ENCODE measurements at regions not wholly inside any gene's neighbourhood (a gene's known extent, or its start where the extent isn't known, plus 50 kb on each side); places are given as distances from the start of the nearest gene placed in this dataset.

- DNase-seq, result no peak
These were observed 180.9 kb downstream of the ZNF621 start for GRCh38 chr3:40705663-40706062.

- DNase-seq, result no peak
These were observed 188.5 kb downstream of the ZNF621 start for GRCh38 chr3:40713306-40713705.

DNA sequence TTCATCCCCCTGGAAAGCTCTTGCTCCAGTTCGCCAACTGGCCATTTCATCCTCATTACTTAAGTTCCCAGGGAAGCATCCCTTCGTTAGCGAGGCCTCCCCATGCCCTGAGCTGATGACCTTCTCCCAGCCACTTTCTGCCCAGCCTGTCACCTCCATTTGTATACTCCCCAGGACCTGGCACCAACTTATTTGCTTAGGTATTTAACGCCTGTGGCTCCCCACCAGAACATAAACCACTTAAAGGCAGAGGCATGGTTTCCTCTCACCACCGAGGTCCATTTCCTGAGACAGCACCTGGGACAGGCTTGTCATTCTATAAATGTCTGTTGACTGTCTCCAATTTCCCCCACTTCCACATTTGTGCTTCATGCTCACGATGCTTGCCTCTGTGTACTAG lies 189.0 kb downstream of the ZNF621 start:
- DNase-seq, result no peak

DNA sequence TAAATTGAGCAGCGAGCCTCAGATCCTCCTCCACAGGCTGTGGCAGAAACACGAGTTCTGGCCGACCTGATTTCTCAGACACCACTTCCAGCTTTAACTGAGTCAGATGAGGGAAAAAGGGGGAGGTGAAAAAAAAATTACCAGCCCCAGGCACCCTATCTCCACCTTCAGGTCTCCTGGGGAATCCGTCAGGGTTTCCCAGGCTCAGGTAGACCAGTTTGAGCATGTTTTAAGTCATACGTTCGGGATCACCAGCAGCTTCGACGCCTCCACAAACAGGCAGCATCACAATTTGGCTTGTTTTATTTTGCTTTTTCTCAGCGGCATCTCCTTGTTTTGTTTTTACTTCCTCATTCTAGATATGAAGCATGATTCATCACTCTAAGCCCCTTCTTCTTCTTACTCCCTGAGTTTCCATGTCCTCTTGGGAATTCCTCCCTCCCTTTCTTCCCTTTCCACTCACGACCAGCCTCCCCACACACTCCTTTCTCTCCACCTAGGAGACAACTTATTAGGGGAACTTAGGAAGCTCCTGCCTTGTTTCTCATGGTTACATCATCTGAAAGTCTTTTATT lies 190.1 kb downstream of the ZNF621 start:
- DNase-seq, result no peak

DNA sequence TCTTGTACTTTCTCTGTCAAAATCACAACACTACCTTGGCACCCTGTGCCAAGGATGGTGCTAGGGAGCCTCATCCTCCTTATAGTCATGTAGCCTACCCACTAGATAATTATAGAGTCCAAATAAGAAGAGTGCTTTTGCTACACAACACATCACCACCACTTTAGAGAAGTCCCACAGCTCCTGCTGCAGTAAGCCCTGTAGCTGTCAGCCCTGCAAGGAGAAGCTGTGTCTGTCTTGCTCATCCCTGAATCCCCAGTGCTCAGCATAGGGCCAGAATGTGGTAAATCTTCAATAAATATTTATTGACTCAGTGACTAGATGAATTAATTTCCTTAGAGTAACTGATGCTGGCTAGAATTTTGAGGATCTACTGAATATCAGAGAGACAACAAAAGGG lies 190.8 kb downstream of the ZNF621 start:
- DNase-seq, result no peak

DNA sequence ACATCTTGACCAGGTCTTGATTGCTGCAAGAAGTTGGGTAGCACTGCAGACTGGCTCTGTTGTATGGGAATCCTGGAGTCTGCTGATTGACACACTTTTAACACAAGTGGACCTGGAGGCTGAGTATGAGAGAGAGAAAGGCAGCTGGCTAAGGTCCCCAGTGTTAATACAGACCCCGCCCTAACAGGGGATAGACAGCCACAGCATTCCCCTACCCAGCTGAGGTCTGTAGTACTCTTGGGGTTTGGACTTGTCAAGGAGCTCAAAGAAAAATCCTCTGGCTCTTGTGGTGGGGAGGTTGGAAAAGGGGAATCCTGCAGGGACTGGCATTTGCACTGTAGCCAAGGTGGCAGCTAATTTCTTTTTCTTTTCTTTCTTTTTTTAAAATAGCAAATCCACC lies 192.7 kb downstream of the ZNF621 start:
- no peak for DNase-seq

GRCh38 chr3:40718209-40718608 lies 193.4 kb downstream of the ZNF621 start:
- DNase-seq, result no peak

DNA sequence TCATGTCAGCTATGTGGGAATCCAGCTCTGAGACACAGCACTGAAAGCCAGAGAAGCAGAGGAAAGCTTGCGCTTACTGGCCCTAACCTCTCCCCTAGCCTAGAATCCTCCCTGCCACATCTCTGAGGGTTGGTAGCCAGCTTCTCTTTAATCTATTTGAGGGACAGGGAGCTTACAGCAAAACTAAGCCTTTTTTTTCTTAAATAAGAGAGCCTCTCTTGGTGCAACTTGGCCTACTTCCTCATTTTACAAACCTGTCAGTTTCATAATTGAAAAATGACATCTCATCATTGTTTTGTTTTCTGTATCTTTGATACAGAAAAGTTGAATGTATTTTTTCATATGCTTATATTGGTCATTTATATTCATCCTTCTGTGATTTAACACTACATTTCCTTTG lies 193.9 kb downstream of the ZNF621 start:
- DNase-seq, result no peak

GRCh38 chr3:40719660-40720287 lies 195.0 kb downstream of the ZNF621 start:
- DNase-seq, result no peak

- DNase-seq, result no peak
These were observed 195.6 kb downstream of the ZNF621 start for GRCh38 chr3:40720341-40720740.

DNA sequence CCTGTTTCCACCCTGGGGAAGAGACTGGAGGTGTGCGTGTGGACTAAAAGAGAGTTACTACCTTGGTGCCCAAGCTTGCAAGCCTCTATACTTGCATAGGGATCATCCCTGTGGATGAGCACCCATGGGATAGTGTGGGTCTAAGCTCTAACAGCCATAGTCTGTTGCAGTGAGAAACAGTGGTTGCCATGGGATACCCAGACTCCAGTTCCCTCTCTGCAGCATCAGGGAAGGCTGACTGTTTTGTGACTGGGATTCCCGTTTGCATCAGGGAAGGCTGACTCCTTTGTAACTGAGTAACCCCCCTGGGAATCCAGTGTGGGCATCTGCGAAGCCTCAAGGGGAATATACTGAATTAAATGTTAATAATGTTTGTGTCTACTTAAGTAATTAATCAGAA lies 196.1 kb downstream of the ZNF621 start:
- DNase-seq, result no peak

GRCh38 chr3:40723083-40723660 lies 198.4 kb downstream of the ZNF621 start:
- no peak for DNase-seq

DNA sequence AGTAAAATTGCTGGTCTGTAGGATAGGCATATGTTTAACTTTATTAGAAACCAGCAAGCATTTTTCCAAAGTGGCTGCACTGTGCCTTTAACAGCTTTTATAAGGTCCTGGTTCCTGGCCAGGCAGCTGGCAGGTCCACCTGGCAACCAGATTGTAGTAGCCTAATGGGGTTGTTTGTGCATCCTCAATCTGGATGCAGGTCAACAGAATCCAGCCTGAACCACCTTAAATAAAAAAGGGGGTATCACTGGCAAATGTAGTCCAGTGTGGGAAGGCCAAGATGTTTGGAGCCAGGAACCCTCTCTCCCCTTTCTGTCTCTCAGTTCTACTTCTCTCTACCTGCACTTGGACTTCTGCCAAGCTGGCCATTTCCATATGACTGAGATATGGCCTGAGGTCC lies 200.3 kb downstream of the ZNF621 start:
- no peak for DNase-seq

- no peak for DNase-seq
These were observed 206.7 kb downstream of the ZNF621 start for GRCh38 chr3:40731445-40731844.

DNA sequence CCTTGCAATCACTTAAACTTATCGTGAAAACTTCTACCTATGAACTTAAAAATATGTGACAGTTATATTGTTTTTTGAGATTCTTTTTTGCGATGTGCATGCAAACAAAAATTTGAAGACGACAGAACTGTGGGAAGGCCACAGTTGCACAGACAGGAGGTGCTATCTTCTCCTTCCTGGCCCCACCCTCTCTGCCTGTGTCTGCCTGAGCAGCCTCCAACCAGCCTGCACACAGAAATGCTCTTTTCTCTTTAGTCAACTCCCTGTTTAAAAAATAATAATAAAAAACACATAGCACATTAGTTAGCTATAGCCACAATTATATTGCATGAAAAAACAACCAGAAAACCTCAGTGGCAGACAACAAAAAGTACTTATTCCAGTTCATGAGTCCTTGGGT lies 212.2 kb downstream of the ZNF621 start:
- no peak for DNase-seq

DNA sequence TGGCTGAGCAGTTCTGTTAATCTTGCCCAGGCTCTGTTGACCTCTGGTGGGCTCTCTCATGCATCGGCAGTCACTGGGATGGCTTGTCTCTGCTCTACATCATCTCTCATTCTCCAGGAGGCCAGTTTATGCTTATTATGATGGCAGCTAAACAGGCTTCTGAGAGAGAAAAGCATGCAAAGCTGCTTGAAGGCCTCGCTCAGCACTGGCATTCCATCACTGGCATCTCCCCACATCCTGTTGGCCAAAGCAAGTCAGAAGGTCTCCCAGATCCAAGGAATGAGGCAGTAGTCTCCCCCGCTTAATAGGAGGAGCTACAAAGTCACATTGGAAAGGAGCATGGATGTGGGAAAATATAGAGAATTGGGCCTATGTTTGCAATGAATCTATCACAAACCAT lies 212.6 kb downstream of the ZNF621 start:
- no peak for DNase-seq

DNA sequence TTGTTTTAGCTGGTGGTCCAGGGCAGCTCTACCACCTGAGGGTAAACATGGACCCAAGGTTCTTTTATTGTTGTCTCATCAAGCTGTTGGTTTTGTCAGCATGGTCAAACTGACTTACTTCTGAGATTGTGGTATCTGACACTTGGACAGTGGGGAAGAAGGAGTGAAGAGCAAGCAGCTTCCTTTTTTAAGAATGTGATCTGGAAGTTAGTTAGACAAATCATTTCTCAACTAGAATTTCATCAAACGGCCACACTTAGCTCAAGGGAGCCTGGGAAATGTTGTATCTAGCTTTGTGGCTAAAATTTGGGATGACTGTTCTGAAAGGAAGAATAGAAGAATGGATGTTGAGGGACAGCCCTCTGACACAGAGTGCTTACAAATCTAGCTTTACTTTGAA lies 215.2 kb downstream of the ZNF621 start:
- DNase-seq, result no peak

- no peak for DNase-seq
These were observed 217.0 kb downstream of the ZNF621 start for GRCh38 chr3:40741729-40742128.

DNA sequence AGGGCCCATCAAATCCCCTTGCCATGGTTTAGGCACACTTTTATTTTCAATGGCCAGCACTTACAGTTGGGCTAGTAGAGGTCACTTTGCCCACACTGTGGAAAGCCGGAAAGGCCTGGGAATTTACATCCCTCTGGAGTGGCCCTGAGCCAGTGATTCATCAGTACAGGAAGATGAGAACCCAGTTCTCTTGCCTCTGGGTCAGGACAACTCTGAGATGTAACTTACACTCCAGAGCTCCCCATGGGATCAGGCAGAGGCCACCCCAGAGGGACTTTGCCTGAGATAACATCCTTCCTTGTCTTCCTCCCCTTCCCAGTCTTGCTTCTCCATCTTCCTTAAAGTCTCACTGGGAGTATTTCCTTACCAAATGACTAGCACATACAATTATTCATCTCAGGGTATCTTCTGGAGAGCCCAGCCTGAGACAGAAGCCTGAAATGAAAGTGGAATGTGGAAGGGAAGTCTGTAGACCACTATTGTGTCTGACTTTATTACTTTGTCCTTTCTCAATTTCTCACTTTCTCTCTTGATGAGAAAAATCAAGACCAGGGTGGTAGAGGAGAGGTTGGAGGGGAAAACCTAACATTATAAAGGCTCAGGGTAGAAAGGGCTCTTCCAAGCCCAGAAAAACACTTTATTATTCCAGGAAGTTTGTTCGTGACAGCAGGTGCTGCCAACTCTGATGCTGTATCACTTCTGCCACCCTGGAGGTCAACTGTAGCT lies 220.8 kb downstream of the ZNF621 start:
- no peak for DNase-seq

DNA sequence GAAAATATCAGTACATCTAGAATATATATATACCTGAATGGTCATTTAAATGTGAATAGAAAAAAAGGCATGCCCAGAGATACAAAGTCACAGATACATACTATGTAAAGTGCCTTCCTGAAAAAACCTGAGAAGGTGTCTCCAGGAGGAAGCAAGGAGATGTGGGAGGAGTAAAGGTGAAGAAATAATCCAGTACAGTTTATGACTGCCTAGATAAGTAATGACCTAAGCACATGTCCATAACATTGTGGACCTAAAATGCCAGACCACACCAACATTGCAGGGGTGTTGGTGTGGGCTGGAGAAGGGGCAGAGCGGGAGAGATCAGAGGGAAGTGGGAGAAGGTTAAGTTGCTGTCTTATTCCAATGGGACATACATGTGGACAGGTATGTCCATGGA lies 226.9 kb downstream of the ZNF621 start:
- DNase-seq, result no peak

DNA sequence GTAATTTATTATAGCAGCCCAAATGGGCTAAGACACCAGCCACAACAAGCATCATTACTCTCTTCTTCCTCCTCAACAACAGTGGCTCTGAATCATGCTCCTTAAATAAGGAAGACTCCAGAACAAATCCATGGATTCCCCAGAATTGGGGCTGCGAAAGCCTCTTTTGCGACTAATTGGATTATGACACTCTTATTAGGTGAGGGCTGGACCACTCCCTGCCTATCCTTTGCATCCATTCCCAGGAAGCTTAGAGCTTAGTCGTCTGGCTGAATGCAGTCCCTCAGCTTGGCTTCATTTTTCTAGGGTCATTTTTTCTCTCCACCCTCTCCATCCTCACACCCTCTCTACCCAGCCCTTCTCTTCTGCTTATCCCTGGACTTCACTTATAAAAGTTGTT lies 227.7 kb downstream of the ZNF621 start:
- DNase-seq, result no peak

DNA sequence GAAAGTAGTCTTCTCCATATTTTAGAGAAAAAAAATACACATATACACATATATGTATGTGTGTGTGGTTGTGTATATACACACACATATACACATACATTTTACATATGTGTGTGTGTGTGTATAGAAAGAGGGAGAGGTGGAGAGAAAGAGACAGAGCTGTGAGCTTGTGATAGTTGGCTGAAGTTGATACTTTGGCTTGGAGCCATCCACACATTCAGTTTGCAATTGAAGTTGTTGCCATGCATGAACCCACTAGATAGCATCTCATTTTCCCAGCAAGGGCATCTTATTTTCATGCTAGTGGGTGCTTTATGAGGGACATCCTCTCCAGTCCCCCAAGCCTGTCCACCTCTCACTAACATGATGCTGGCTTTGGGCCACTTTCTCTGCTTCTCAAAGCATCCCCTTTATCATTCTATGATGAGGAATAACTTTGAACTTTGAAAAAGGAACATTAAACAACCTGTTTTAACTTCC lies 228.6 kb downstream of the ZNF621 start:
- no peak for DNase-seq

GRCh38 chr3:40753951-40754350 lies 229.2 kb downstream of the ZNF621 start:
- no peak for DNase-seq

DNA sequence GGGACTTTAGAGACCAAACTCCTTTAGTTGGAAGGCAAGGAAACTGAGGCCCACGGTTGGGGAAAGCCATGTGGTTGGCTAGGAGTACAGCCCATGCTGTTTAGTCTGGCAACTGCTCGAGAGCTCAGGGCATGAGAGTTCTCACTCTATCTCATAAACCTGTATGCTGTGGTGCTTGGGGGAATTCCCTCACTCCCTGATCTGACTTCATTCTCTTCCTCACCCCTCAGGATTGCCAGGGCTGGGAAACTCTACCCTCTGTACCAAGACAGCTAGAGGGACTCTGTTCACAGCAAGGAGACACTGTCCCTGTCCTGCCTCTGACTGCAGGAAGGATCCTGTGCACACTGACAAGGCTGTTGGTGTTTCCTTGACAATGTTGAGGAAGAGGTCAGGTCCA lies 230.2 kb downstream of the ZNF621 start:
- no peak for DNase-seq
